ENCODE measurements at regions not wholly inside any gene's neighbourhood (a gene's known extent, or its start where the extent isn't known, plus 50 kb on each side); places are given as distances from the start of the nearest gene placed in this dataset.

GRCh38 chr2:198639580-198639979 lies 818.2 kb downstream of the SATB2 start:
- TF ChIP-seq EZH2 (IDR thresholded peaks at IDR 0.05; ENCODE audit: low read length, unreplicated experiment) (no peak), EZH2phosphoT487 (IDR thresholded peaks at IDR 0.05; ENCODE audit: borderline replicate concordance, low read length) (no peak)
- TF ChIP-seq, protein P1, sequence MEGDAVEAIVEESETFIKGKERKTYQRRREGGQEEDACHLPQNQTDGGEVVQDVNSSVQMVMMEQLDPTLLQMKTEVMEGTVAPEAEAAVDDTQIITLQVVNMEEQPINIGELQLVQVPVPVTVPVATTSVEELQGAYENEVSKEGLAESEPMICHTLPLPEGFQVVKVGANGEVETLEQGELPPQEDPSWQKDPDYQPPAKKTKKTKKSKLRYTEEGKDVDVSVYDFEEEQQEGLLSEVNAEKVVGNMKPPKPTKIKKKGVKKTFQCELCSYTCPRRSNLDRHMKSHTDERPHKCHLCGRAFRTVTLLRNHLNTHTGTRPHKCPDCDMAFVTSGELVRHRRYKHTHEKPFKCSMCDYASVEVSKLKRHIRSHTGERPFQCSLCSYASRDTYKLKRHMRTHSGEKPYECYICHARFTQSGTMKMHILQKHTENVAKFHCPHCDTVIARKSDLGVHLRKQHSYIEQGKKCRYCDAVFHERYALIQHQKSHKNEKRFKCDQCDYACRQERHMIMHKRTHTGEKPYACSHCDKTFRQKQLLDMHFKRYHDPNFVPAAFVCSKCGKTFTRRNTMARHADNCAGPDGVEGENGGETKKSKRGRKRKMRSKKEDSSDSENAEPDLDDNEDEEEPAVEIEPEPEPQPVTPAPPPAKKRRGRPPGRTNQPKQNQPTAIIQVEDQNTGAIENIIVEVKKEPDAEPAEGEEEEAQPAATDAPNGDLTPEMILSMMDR (conservative IDR thresholded peaks at IDR 0.05; ENCODE audit: low read depth, low read length), result no peak

All from PC-3 (cell line).